Gastroesophageal sphincter (tissue), 4 donors: ENCODE measurements at regions not wholly inside any gene's neighbourhood (a gene's known extent, or its start where the extent isn't known, plus 50 kb on each side); places are given as distances from the start of the nearest gene placed in this dataset.

Experiments used
- ATAC-seq: fragments of 150-250 bp; one replicate; pipeline ENCODE4 v1.9.1; 2016; ENCODE audit warnings: mild to moderate bottlenecking, moderate library complexity
- H3K27ac ChIP-seq, 4 donors: fragments of 200-600 bp; sonication (generic) in 3 of 4; 1 replicate in 3 of 4; 2 replicates in 1 of 4; pipeline ENCODE4 v1.5.1; 2016 to 2019
- H3K27me3 ChIP-seq: fragments of 200-600 bp; sonication (generic); one replicate; pipeline ENCODE4 v1.5.1; 2019
- H3K36me3 ChIP-seq, 2 donors: fragments of 200-600 bp; sonication (generic); one replicate each; pipeline ENCODE4 v1.5.1; 2019; ENCODE audit warnings: control low read depth in 1 of 2
- H3K4me1 ChIP-seq, 3 donors: fragments of 200-600 bp; sonication (generic); 1 replicate in 2 of 3; 2 replicates in 1 of 3; pipeline ENCODE4 v1.5.1; 2016 to 2019; ENCODE audit warnings: control low read depth in 2 of 3
- H3K4me3 ChIP-seq, 2 donors: fragments of 200-600 bp; sonication (generic); one replicate each; pipeline ENCODE4 v1.5.1; 2019; ENCODE audit warnings: mild to moderate bottlenecking in 1 of 2, moderate library complexity in 1 of 2
- H3K9me3 ChIP-seq, 3 donors: fragments of 200-600 bp; sonication (generic); one replicate each; pipeline ENCODE4 v1.5.1; 2017 to 2019; ENCODE audit warnings: control low read depth in 2 of 3
- CTCF ChIP-seq, 4 experiments: fragments of 200-600 bp in 2 of 4; fragments of 450-650 bp in 2 of 4; sonication (generic) in 1 of 4; IDR thresholded peaks; one replicate each; pipeline ENCODE4 v1.5.1; 2017 to 2019; ENCODE audit warnings: antibody characterized with exemption in 4 of 4, mild to moderate bottlenecking in 2 of 4, moderate library complexity in 2 of 4
- EP300 ChIP-seq: sonication (generic); formaldehyde crosslinking; IDR thresholded peaks from one replicate; pipeline ENCODE4 v1.6.1; 2017; ENCODE audit warnings: antibody characterized with exemption, mild to moderate bottlenecking
- POLR2A ChIP-seq, 2 donors: fragments of 450-650 bp; IDR thresholded peaks; one replicate each; pipeline ENCODE4 v1.6.1; 2017; ENCODE audit warnings: antibody characterized with exemption in 2 of 2, mild to moderate bottlenecking in 2 of 2, moderate library complexity in 1 of 2
- POLR2AphosphoS5 ChIP-seq: sonication (generic); formaldehyde crosslinking; IDR thresholded peaks from one replicate; pipeline ENCODE4 v1.6.1; 2017; ENCODE audit warnings: antibody characterized with exemption
- WGBS, 2 donors: methylation state at CpG; one replicate each; pipeline ENCODE4 v1.1.5; 2018; ENCODE audit warnings: low coverage in 1 of 2; 5-methylcytosine and 5-hydroxymethylcytosine counted together

GRCh38 chrX:96006281-96006680 lies 678.4 kb upstream of the DIAPH2 start:
- no CpG with 5 or more reads among the region's 4 CpGs for WGBS, 2 donors
- TF ChIP-seq CTCF (IDR thresholded peaks at IDR 0.05) (no peak), EP300 (no peak), POLR2A (IDR thresholded peaks at IDR 0.05) (no peak), POLR2AphosphoS5 (no peak)
- Histone ChIP-seq H3K27ac (no peak overlapping the region), H3K27me3 (no peaks in the 10 kb centered on the region), H3K4me3 (no peak overlapping the region), H3K36me3 (no peaks in the 10 kb centered on the region), H3K4me1 (no peaks in the 10 kb centered on the region), H3K9me3 (no peaks in the 10 kb centered on the region)
- ATAC-seq, result no peak

- ATAC-seq, result peak; percentile 62
- Histone ChIP-seq H3K4me3 (no peak overlapping the region), H3K36me3 (no peaks in the 10 kb centered on the region), H3K27ac (no peak overlapping the region), H3K9me3 (no peaks in the 10 kb centered on the region), H3K4me1 (no peaks in the 10 kb centered on the region), H3K27me3 (no peaks in the 10 kb centered on the region)
- TF ChIP-seq POLR2A (IDR thresholded peaks at IDR 0.05), result no peak
- TF ChIP-seq EP300, result no peak
- TF ChIP-seq POLR2AphosphoS5, result no peak
- no peak for TF ChIP-seq CTCF (IDR thresholded peaks at IDR 0.05)
- WGBS, 2 donors, result 14 to 47% methylated on average over 1 to 2 of the region's 2 CpGs
Observed at GRCh38 chrX:96027407-96027806, 657.2 kb upstream of the DIAPH2 start.

DNA sequence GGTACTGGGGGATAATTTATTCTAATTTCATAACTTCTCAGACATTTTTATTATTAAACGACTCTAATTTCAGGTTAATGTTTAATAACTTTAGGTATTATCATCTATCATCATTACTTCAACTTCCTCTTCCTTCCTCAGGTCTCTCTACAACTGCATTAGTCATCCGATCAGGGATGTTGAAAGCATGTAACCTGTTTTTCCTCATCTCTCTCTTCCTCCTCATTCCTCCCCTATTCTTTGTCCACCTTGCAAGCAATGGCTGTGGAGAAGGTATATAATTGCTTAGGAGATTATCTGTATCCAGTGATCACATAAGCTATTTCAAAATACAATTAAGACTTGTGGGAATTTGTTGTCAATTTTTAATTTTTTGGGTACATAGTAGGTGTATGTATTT lies 632.6 kb upstream of the DIAPH2 start:
- H3K27me3 ChIP-seq, result no peaks in the 10 kb centered on the region
- no peak overlapping the region for H3K27ac ChIP-seq
- no peaks in the 10 kb centered on the region for H3K4me1 ChIP-seq
- WGBS, 2 donors, result 60 to 71% methylated on average over 2 of the region's 2 CpGs
- ATAC-seq, result no peak
- no peak for TF ChIP-seq POLR2A (IDR thresholded peaks at IDR 0.05)
- TF ChIP-seq POLR2AphosphoS5, result no peak
- no peak for TF ChIP-seq CTCF (IDR thresholded peaks at IDR 0.05)
- TF ChIP-seq EP300, result no peak
- H3K9me3 ChIP-seq, result no peaks in the 10 kb centered on the region
- no peaks in the 10 kb centered on the region for H3K36me3 ChIP-seq
- no peak overlapping the region for H3K4me3 ChIP-seq

DNA sequence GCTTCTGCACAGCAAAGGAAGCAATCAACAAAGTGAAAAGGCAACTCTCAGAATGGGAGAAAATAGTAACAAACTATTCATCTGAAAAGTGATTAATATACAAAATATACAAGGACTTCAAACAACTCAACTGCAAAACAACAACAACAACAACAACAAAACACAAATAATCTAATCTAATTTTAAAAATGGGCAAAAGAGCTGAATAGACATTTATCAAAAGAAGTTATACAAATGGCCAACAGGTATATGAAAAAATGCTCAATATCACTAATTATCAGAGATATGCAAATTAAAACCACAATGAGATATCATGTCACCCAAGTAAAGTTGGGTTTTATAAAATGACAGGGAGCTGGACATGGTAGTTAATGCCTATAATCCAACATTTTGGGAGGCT lies 602.8 kb upstream of the DIAPH2 start:
- TF ChIP-seq POLR2A (IDR thresholded peaks at IDR 0.05), result no peak
- no peak for TF ChIP-seq CTCF (IDR thresholded peaks at IDR 0.05)
- TF ChIP-seq POLR2AphosphoS5, result no peak
- TF ChIP-seq EP300, result no peak

DNA sequence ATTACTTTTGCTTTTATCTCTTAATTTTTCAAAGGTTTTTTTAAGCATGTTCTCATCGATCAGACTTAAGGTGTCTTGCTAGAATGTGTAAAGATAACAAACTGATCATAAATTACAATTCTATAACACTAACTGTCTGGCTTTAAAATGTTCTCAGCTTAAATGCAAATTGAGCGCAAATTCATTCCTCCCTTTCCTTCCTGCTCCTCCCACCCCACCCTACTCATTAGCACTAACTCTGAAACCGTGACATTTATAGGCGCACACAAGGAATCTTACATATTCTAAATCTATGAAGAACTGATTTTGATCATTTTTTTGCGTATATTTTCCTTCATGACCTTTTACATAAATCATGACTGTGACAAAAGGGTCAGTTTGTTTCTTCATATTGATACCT lies 590.0 kb upstream of the DIAPH2 start:
- H3K4me3 ChIP-seq, result no peak overlapping the region
- H3K27ac ChIP-seq, result no peak overlapping the region
- no peaks in the 10 kb centered on the region for H3K4me1 ChIP-seq
- H3K36me3 ChIP-seq, result no peaks in the 10 kb centered on the region
- TF ChIP-seq CTCF (IDR thresholded peaks at IDR 0.05), result no peak
- TF ChIP-seq POLR2A (IDR thresholded peaks at IDR 0.05), result no peak
- TF ChIP-seq EP300, result no peak
- no peak for TF ChIP-seq POLR2AphosphoS5
- H3K9me3 ChIP-seq, result no peaks in the 10 kb centered on the region
- WGBS, 2 donors, result 63 to 86% methylated on average over 5 of the region's 5 CpGs
- H3K27me3 ChIP-seq, result no peaks in the 10 kb centered on the region
- ATAC-seq, result no peak

More for the DNA sequence above, 602.8 kb upstream of the DIAPH2 start:
- no peak overlapping the region for H3K4me3 ChIP-seq
- no peak overlapping the region for H3K27ac ChIP-seq
- no peaks in the 10 kb centered on the region for H3K9me3 ChIP-seq
- no peaks in the 10 kb centered on the region for H3K4me1 ChIP-seq
- no peaks in the 10 kb centered on the region for H3K36me3 ChIP-seq
- no peak for ATAC-seq
- H3K27me3 ChIP-seq, result no peaks in the 10 kb centered on the region
